ENCODE measurements at regions not wholly inside any gene's neighbourhood (a gene's known extent, or its start where the extent isn't known, plus 50 kb on each side); places are given as distances from the start of the nearest gene placed in this dataset.

GRCh38 chr7:136698977-136699376 lies 169.5 kb upstream of the CHRM2 start:
- no peak for TF ChIP-seq MAX (IDR thresholded peaks at IDR 0.05; ENCODE audit: low read depth, low read length)
- no peak for TF ChIP-seq CTCF (IDR thresholded peaks at IDR 0.05; ENCODE audit: low read depth, low read length)
- TF ChIP-seq MYC (IDR thresholded peaks at IDR 0.05; ENCODE audit: low read depth, low read length) = no peak
- TF ChIP-seq POLR2A (IDR thresholded peaks at IDR 0.05; ENCODE audit: extremely low read depth, insufficient read length) = no peak
- no peak overlapping the region for H3K4me3 ChIP-seq (ENCODE audit: low read depth, low read length)
- DNase-seq (ENCODE audit: low read depth) = no peak

DNA sequence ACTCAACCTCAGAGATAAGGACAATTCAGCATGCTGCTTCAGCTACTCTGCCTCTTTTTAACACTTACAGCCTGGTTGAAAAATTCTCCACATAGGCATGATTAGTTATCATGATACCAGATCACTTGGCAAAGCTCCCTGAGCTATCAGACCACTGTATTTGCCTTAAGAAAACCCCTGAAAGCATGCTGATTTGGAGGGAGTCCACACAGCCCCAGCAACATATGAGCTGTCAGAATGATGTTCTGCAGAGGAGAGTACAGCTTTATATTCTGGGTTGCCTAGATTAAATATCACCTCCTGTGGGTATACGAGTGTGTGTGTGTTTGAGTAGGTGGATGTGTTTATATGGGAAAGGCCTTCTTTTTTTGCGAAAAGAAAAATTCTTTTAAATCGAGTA lies 170.2 kb upstream of the CHRM2 start:
- no peak for DNase-seq (ENCODE audit: low read depth)
- TF ChIP-seq POLR2A (IDR thresholded peaks at IDR 0.05; ENCODE audit: extremely low read depth, insufficient read length) (no peak), MAX (IDR thresholded peaks at IDR 0.05; ENCODE audit: low read depth, low read length) (no peak), MYC (IDR thresholded peaks at IDR 0.05; ENCODE audit: low read depth, low read length) (no peak), CTCF (IDR thresholded peaks at IDR 0.05; ENCODE audit: low read depth, low read length) (no peak)
- H3K4me3 ChIP-seq (ENCODE audit: low read depth, low read length) = no peak overlapping the region

DNA sequence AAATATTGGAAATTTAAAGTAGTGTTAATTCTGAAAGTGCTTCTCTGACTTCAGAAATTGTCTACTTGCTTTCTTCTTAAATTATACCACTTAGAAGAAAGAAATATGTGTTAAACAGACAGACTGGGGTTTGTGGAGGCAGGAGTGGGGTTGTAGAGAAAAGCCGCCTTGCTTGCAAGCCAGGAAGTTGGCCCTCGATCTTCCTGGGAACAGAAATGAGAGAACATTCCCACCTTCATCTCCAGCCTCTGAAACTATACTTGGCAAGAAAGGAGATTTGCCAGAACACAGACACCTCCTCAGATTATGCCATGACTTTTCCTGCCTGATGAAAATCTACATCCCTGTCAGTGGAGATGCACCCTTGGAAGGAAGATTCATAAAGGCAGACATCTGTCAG lies 171.2 kb upstream of the CHRM2 start:
- TF ChIP-seq MYC (IDR thresholded peaks at IDR 0.05; ENCODE audit: low read depth, low read length) = no peak
- no peak for TF ChIP-seq MAX (IDR thresholded peaks at IDR 0.05; ENCODE audit: low read depth, low read length)
- TF ChIP-seq POLR2A (IDR thresholded peaks at IDR 0.05; ENCODE audit: extremely low read depth, insufficient read length) = no peak
- no peak for TF ChIP-seq CTCF (IDR thresholded peaks at IDR 0.05; ENCODE audit: low read depth, low read length)
- H3K4me3 ChIP-seq (ENCODE audit: low read depth, low read length) = no peak overlapping the region

DNA sequence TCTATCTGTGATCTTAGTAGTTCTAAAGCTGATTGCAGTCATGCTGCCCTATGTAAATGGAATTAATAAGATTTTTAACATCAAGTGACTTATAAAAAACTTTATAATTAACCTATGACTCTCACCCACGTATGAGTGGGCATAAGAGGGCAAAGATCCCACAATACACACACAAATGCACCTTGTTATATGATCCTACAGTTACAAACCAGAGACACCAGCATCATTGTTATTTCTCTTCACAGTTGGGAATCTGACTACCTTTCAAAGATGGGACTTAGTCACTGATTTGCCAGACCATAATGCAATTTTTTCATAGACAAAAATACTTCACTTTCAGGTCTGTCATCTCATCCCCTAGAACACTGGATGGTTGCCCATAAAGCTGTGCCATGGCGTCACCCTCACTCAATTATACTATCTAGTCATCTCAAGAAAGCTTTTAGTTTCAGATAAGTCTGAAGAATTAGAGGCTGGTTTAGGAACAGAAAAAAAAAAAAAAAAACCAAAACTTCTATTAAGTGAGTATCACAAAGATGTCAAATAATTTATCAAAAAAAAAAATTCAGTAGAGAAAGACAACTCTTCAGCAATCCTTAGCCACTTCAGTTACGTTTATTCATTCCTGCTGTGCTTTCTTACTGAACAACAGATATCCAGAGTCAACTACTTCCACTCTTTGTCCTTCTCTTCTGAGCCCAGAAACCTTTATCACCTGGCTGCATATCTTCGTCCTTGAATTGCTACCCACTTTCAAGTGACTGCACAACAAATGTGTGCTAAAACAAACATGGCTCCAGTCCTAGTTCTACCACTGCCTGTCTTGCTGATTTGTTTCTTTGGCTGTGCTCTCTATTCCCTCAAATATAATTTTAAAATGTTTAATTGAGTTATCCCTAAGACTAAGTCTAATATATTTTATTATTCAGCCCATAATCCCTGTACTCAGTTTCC lies 175.0 kb upstream of the CHRM2 start:
- TF ChIP-seq MYC (IDR thresholded peaks at IDR 0.05; ENCODE audit: low read depth, low read length) (no peak), MAX (IDR thresholded peaks at IDR 0.05; ENCODE audit: low read depth, low read length) (no peak), CTCF (IDR thresholded peaks at IDR 0.05; ENCODE audit: low read depth, low read length) (no peak), POLR2A (IDR thresholded peaks at IDR 0.05; ENCODE audit: extremely low read depth, insufficient read length) (no peak)
- DNase-seq (ENCODE audit: low read depth) = no peak
- H3K4me3 ChIP-seq (ENCODE audit: low read depth, low read length) = no peak overlapping the region

More for the DNA sequence above, 171.2 kb upstream of the CHRM2 start:
- no peak for DNase-seq (ENCODE audit: low read depth)

DNA sequence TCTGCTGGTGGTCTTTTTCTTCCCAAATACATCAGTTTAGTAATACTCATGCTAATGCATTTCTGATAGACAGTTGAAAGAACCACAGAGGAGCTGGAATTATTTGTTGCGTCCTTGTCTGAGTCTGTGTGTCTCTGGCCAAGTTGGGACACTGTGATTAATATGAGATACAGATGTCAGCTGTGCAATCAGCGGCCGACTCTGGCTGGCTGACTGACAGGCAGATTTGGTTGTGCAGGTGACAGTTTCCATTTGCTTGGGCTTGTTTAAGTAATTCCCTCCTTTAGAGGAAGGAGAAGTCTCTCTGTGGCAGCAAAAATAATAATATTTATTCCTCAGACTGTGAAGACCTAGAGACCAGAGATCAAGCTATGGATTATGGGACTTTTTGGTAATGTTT lies 176.2 kb upstream of the CHRM2 start:
- H3K4me3 ChIP-seq (ENCODE audit: low read depth, low read length) = no peak overlapping the region
- no peak for TF ChIP-seq MAX (IDR thresholded peaks at IDR 0.05; ENCODE audit: low read depth, low read length)
- no peak for DNase-seq (ENCODE audit: low read depth)

DNA sequence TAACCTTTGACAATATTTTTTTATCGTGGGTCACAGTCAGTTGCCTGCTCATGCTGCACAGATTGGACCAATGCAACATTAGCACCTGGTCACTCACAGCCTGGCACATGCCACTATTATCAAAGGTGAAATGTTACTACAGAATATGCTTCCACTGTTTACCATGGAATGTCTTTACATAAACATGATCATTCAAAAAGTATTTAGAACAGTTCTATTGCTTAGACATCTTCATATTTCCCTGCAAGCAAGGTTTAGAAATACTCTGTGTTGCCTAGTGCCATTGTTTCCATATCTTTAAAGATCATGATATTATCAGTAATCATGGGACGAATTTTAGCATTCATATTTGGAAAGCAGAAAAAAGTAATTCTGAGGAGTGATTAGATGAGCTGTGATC lies 179.9 kb upstream of the CHRM2 start:
- TF ChIP-seq CTCF (IDR thresholded peaks at IDR 0.05; ENCODE audit: low read depth, low read length) = no peak
- DNase-seq (ENCODE audit: low read depth) = no peak
- no peak overlapping the region for H3K4me3 ChIP-seq (ENCODE audit: low read depth, low read length)

All from NB4 (cell line).